Suprapubic skin (tissue), 4 donors: ENCODE measurements at regions not wholly inside any gene's neighbourhood (a gene's known extent, or its start where the extent isn't known, plus 50 kb on each side); places are given as distances from the start of the nearest gene placed in this dataset.

Experiments used
- DNase-seq, 2 donors: peaks; one replicate each; pipeline ENCODE4 v3.0.0-alpha.2; 2019; ENCODE audit warnings: low spot score in 2 of 2
- H3K27ac ChIP-seq: fragments of 200-600 bp; sonication (generic); one replicate; pipeline ENCODE4 v1.5.1; 2019
- H3K27me3 ChIP-seq: fragments of 200-600 bp; sonication (generic); one replicate; pipeline ENCODE4 v1.5.1; 2019
- H3K36me3 ChIP-seq: fragments of 200-600 bp; sonication (generic); one replicate; pipeline ENCODE4 v1.5.1; 2019
- H3K4me1 ChIP-seq: fragments of 200-600 bp; sonication (generic); one replicate; pipeline ENCODE4 v1.5.1; 2019
- H3K4me3 ChIP-seq: fragments of 200-600 bp; sonication (generic); one replicate; pipeline ENCODE4 v1.5.1; 2019; ENCODE audit warnings: mild to moderate bottlenecking
- H3K9me3 ChIP-seq: fragments of 200-600 bp; sonication (generic); one replicate; pipeline ENCODE4 v1.5.1; 2019
- CTCF ChIP-seq, 2 donors: fragments of 200-600 bp in 1 of 2; fragments of 450-650 bp in 1 of 2; sonication (generic) in 1 of 2; IDR thresholded peaks; one replicate each; pipeline ENCODE4 v1.5.1; 2016 to 2019; ENCODE audit warnings: antibody characterized with exemption in 2 of 2, mild to moderate bottlenecking in 1 of 2, moderate library complexity in 1 of 2
- EP300 ChIP-seq: sonication (generic); formaldehyde crosslinking; IDR thresholded peaks from one replicate; pipeline ENCODE4 v1.6.1; 2017; ENCODE audit warnings: antibody characterized with exemption
- POLR2A ChIP-seq, 2 donors: fragments of 450-650 bp; IDR thresholded peaks; one replicate each; pipeline ENCODE4 v1.6.1; 2017; ENCODE audit warnings: antibody characterized with exemption in 2 of 2, mild to moderate bottlenecking in 2 of 2, moderate library complexity in 2 of 2
- POLR2AphosphoS5 ChIP-seq, 3 donors: sonication (generic); formaldehyde crosslinking; IDR thresholded peaks; one replicate each; pipeline ENCODE4 v1.6.1; 2017; ENCODE audit warnings: antibody characterized with exemption in 3 of 3
- WGBS: methylation state at CpG from one replicate; pipeline ENCODE4 v1.1.5; 2018; 5-methylcytosine and 5-hydroxymethylcytosine counted together

- Histone ChIP-seq H3K27me3 (peaks cover 16% of the 10 kb centered on the region), H3K36me3 (no peaks in the 10 kb centered on the region), H3K27ac (no peak overlapping the region), H3K4me1 (no peaks in the 10 kb centered on the region), H3K9me3 (no peaks in the 10 kb centered on the region), H3K4me3 (no peak overlapping the region)
- 78% methylated on average over 6 of the region's 6 CpGs for WGBS
- DNase-seq = no peak
- TF ChIP-seq POLR2A (IDR thresholded peaks at IDR 0.05) (no peak), EP300 (no peak), CTCF (IDR thresholded peaks at IDR 0.05) (no peak), POLR2AphosphoS5 (IDR thresholded peaks at IDR 0.05) (no peak)
Observed at GRCh38 chr1:38336961-38337360, 290.4 kb upstream of the POU3F1 start.

GRCh38 chr1:38336301-38336923 is 289.8 kb upstream of the POU3F1 start:
- Histone ChIP-seq H3K27ac (no peak overlapping the region), H3K36me3 (no peaks in the 10 kb centered on the region), H3K4me1 (no peaks in the 10 kb centered on the region), H3K4me3 (no peak overlapping the region), H3K27me3 (peaks cover 15% of the 10 kb centered on the region), H3K9me3 (no peaks in the 10 kb centered on the region)
- TF ChIP-seq POLR2AphosphoS5 (IDR thresholded peaks at IDR 0.05) = no peak
- TF ChIP-seq POLR2A (IDR thresholded peaks at IDR 0.05) = no peak
- no peak for DNase-seq
- WGBS = 79% methylated on average over 8 of the region's 8 CpGs

- H3K9me3 ChIP-seq = no peaks in the 10 kb centered on the region
- no peaks in the 10 kb centered on the region for H3K4me1 ChIP-seq
- WGBS = 70% methylated on average over 5 of the region's 5 CpGs
- TF ChIP-seq POLR2AphosphoS5 (IDR thresholded peaks at IDR 0.05) (no peak), EP300 (no peak), POLR2A (IDR thresholded peaks at IDR 0.05) (no peak), CTCF (IDR thresholded peaks at IDR 0.05) (no peak)
- DNase-seq = no peak
- H3K27me3 ChIP-seq = peaks cover 14% of the 10 kb centered on the region
- H3K36me3 ChIP-seq = no peaks in the 10 kb centered on the region
- no peak overlapping the region for H3K27ac ChIP-seq
- no peak overlapping the region for H3K4me3 ChIP-seq
Observed at GRCh38 chr1:38334930-38335592, 288.5 kb upstream of the POU3F1 start.

- Histone ChIP-seq H3K36me3 (no peaks in the 10 kb centered on the region), H3K27ac (no peak overlapping the region), H3K27me3 (peaks cover 11% of the 10 kb centered on the region), H3K9me3 (no peaks in the 10 kb centered on the region), H3K4me3 (no peak overlapping the region), H3K4me1 (no peaks in the 10 kb centered on the region)
- no peak for DNase-seq
- 85% methylated on average over 7 of the region's 7 CpGs for WGBS
- no peak for TF ChIP-seq EP300
- TF ChIP-seq POLR2A (IDR thresholded peaks at IDR 0.05) = no peak
- no peak for TF ChIP-seq CTCF (IDR thresholded peaks at IDR 0.05)
- no peak for TF ChIP-seq POLR2AphosphoS5 (IDR thresholded peaks at IDR 0.05)
Observed at GRCh38 chr1:38332649-38333310, 286.2 kb upstream of the POU3F1 start.

- Histone ChIP-seq H3K4me1 (no peaks in the 10 kb centered on the region), H3K27me3 (peaks cover 11% of the 10 kb centered on the region), H3K4me3 (no peak overlapping the region), H3K27ac (no peak overlapping the region), H3K9me3 (no peaks in the 10 kb centered on the region), H3K36me3 (no peaks in the 10 kb centered on the region)
- no peak for DNase-seq
- WGBS = 46% methylated on average over 2 of the region's 2 CpGs
- no peak for TF ChIP-seq CTCF (IDR thresholded peaks at IDR 0.05)
- TF ChIP-seq POLR2AphosphoS5 (IDR thresholded peaks at IDR 0.05) = no peak
- no peak for TF ChIP-seq EP300
Observed at GRCh38 chr1:38331496-38332210, 285.1 kb upstream of the POU3F1 start.
